ENCODE measurements at regions not wholly inside any gene's neighbourhood (a gene's known extent, or its start where the extent isn't known, plus 50 kb on each side); places are given as distances from the start of the nearest gene placed in this dataset.

DNA sequence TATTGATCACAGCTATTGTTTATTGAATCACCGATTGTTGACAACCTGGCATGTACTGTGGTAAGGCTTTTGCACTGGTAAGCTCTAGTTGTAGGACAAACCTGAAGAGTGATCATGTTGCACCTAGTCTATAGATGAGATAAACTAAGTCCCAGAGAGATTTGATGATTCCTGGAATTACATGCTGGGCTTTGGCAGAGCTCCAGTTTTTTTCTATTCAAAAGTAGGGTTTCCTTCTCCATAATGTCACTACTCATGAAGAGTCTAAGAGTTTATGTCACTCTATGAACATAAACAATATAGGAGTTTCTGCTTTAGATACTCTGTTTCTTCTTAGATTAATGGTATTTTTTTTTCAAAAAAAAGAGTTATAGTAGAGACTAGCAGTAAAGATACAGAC, 72.0 kb downstream of the BMP4 start:
- H3K27ac ChIP-seq (ENCODE audit: extremely low read depth, low read depth, low read length): no peak overlapping the region
- no peak for DNase-seq (ENCODE audit: extremely low read depth in 1 of 4, low spot score in 3 of 4)
- H2AFZ ChIP-seq (ENCODE audit: low read depth, low read length): no peak overlapping the region
- ChIA-PET POLR2A (no interaction called here), CTCF (ENCODE audit: low intra/inter-chr PET ratio) (no interaction called here)
- H3K4me1 ChIP-seq (replicated peaks in 1 of 2; ENCODE audit: control insufficient read depth in 2 of 2, insufficient read depth in 2 of 2, low read length in 2 of 2): no peaks in the 10 kb centered on the region
- ATAC-seq: no peak
- in situ Hi-C loops (cut with MboI): no loop called here
- H3K9ac ChIP-seq (ENCODE audit: insufficient read depth in 1 of 2, low read depth in 2 of 2, low read length in 2 of 2): no peak overlapping the region
- H3K4me3 ChIP-seq: no peak overlapping the region
- FAIRE-seq: no peak
- H3K9me3 ChIP-seq (replicated peaks; ENCODE audit: control insufficient read depth, insufficient read depth, low read depth, low read length): no peaks in the 10 kb centered on the region
- H4K20me1 ChIP-seq (replicated peaks; ENCODE audit: control insufficient read depth, insufficient read depth, low read length): no peaks in the 10 kb centered on the region
- no peaks in the 10 kb centered on the region for H3K79me2 ChIP-seq (ENCODE audit: control insufficient read depth, insufficient read depth, low read length)
- WGBS (ENCODE audit: insufficient coverage, low coverage, missing lambda C conversion rate): 0% methylated on average over 1 of the region's 1 CpG
- no peaks in the 10 kb centered on the region for H3K36me3 ChIP-seq (ENCODE audit: control insufficient read depth, insufficient read depth, low read length)
- BruUV-seq (replicated peaks): no TSS peak
- H3K9me1 ChIP-seq (ENCODE audit: control insufficient read depth, insufficient read depth, low read length): no peaks in the 10 kb centered on the region
- no peaks in the 10 kb centered on the region for H3K27me3 ChIP-seq (ENCODE audit: control insufficient read depth in 2 of 2, insufficient read depth in 2 of 2, low read length in 2 of 2)
- intact Hi-C loops (cut with micrococcal nuclease): no loop called here
- H3K4me2 ChIP-seq (ENCODE audit: insufficient read depth, low read length): no peak overlapping the region
- TF ChIP-seq, protein P1, sequence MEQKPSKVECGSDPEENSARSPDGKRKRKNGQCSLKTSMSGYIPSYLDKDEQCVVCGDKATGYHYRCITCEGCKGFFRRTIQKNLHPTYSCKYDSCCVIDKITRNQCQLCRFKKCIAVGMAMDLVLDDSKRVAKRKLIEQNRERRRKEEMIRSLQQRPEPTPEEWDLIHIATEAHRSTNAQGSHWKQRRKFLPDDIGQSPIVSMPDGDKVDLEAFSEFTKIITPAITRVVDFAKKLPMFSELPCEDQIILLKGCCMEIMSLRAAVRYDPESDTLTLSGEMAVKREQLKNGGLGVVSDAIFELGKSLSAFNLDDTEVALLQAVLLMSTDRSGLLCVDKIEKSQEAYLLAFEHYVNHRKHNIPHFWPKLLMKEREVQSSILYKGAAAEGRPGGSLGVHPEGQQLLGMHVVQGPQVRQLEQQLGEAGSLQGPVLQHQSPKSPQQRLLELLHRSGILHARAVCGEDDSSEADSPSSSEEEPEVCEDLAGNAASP (IDR thresholded peaks at IDR 0.05): no peak
- TF ChIP-seq, protein P2, sequence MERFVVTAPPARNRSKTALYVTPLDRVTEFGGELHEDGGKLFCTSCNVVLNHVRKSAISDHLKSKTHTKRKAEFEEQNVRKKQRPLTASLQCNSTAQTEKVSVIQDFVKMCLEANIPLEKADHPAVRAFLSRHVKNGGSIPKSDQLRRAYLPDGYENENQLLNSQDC (CRISPR knock-in tag; IDR thresholded peaks at IDR 0.05): no peak
- TF ChIP-seq ZNF668 (CRISPR knock-in tag; IDR thresholded peaks at IDR 0.05) (no peak), STAT5A (IDR thresholded peaks at IDR 0.05; ENCODE audit: borderline replicate concordance, low read length) (no peak), NR2C2 (CRISPR knock-in tag; IDR thresholded peaks at IDR 0.05) (no peak), NR2C2 (tag; IDR thresholded peaks at IDR 0.05) (no peak), SREBF1 (IDR thresholded peaks at IDR 0.05; ENCODE audit: borderline replicate concordance, low read depth, low read length) (no peak), XRCC3 (IDR thresholded peaks at IDR 0.05) (no peak), FOXA3 (CRISPR knock-in tag; conservative IDR thresholded peaks at IDR 0.05 in 1 of 2, IDR thresholded peaks at IDR 0.05 in 1 of 2) (no peak), EGR1 (conservative IDR thresholded peaks at IDR 0.05) (no peak), IRF2 (CRISPR knock-in tag; IDR thresholded peaks at IDR 0.05) (no peak)
- TF ChIP-seq, protein P3, sequence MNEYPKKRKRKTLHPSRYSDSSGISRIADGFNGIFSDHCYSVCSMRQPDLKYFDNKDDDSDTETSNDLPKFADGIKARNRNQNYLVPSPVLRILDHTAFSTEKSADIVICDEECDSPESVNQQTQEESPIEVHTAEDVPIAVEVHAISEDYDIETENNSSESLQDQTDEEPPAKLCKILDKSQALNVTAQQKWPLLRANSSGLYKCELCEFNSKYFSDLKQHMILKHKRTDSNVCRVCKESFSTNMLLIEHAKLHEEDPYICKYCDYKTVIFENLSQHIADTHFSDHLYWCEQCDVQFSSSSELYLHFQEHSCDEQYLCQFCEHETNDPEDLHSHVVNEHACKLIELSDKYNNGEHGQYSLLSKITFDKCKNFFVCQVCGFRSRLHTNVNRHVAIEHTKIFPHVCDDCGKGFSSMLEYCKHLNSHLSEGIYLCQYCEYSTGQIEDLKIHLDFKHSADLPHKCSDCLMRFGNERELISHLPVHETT (CRISPR knock-in tag; conservative IDR thresholded peaks at IDR 0.05 in 1 of 2, IDR thresholded peaks at IDR 0.05 in 1 of 2): no peak
- TF ChIP-seq, protein P4, sequence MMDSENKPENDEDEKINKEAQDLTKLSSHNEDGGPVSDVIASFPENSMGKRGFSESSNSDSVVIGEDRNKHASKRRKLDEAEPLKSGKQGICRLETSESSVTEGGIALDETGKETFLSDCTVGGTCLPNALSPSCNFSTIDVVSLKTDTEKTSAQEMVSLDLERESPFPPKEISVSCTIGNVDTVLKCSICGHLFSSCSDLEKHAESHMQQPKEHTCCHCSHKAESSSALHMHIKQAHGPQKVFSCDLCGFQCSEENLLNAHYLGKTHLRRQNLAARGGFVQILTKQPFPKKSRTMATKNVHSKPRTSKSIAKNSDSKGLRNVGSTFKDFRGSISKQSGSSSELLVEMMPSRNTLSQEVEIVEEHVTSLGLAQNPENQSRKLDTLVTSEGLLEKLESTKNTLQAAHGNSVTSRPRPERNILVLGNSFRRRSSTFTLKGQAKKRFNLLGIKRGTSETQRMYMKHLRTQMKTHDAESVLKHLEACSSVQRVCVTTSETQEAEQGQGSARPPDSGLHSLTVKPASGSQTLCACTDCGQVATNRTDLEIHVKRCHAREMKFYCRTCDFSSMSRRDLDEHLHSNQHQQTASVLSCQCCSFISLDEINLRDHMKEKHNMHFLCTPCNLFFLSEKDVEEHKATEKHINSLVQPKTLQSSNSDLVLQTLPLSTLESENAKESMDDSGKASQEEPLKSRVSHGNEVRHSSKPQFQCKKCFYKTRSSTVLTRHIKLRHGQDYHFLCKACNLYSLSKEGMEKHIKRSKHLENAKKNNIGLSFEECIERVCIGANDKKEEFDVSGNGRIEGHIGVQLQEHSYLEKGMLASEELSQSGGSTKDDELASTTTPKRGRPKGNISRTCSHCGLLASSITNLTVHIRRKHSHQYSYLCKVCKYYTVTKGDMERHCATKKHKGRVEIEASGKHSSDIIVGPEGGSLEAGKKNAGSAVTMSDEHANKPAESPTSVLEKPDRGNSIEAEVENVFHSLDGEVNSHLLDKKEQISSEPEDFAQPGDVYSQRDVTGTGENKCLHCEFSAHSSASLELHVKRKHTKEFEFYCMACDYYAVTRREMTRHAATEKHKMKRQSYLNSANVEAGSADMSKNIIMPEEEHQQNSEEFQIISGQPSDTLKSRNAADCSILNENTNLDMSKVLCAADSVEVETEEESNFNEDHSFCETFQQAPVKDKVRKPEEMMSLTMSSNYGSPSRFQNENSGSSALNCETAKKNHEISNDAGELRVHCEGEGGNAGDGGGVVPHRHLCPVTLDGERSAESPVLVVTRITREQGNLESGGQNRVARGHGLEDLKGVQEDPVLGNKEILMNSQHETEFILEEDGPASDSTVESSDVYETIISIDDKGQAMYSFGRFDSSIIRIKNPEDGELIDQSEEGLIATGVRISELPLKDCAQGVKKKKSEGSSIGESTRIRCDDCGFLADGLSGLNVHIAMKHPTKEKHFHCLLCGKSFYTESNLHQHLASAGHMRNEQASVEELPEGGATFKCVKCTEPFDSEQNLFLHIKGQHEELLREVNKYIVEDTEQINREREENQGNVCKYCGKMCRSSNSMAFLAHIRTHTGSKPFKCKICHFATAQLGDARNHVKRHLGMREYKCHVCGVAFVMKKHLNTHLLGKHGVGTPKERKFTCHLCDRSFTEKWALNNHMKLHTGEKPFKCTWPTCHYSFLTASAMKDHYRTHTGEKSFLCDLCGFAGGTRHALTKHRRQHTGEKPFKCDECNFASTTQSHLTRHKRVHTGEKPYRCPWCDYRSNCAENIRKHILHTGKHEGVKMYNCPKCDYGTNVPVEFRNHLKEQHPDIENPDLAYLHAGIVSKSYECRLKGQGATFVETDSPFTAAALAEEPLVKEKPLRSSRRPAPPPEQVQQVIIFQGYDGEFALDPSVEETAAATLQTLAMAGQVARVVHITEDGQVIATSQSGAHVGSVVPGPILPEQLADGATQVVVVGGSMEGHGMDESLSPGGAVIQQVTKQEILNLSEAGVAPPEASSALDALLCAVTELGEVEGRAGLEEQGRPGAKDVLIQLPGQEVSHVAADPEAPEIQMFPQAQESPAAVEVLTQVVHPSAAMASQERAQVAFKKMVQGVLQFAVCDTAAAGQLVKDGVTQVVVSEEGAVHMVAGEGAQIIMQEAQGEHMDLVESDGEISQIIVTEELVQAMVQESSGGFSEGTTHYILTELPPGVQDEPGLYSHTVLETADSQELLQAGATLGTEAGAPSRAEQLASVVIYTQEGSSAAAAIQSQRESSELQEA (IDR thresholded peaks at IDR 0.05; ENCODE audit: low read depth): no peak
